PFSK-1 (cell line): ENCODE measurements at regions not wholly inside any gene's neighbourhood (a gene's known extent, or its start where the extent isn't known, plus 50 kb on each side); places are given as distances from the start of the nearest gene placed in this dataset.

Experiments
- FOXP2 ChIP-seq: optimal IDR thresholded peaks from 2 replicates; pipeline ENCODE3; 2011; ENCODE audit warnings: borderline replicate concordance, control low read depth, inconsistent platforms; ENCODE audit not compliant: insufficient read depth; ENCODE audit errors: extremely low read length, extremely low read depth
- POLR2AphosphoS5 ChIP-seq: IDR thresholded peaks from 2 replicates; pipeline ENCODE4 v1.6.1; 2012; ENCODE audit warnings: low read depth, mild to moderate bottlenecking, control low read depth, low read length, moderate library complexity
- SIN3A ChIP-seq: IDR thresholded peaks from 2 replicates; pipeline ENCODE4 v1.6.1; 2012; ENCODE audit warnings: mild to moderate bottlenecking, low read length, moderate library complexity, borderline replicate concordance; ENCODE audit not compliant: insufficient read depth
- TAF1 ChIP-seq: IDR thresholded peaks from 2 replicates; pipeline ENCODE4 v1.6.1; 2012; ENCODE audit warnings: low read length, control low read depth, borderline replicate concordance; ENCODE audit not compliant: insufficient read depth
- TF ChIP-seq, protein P1 (sequence below), 2 experiments: IDR thresholded peaks; 2 replicates each; pipeline versions ENCODE4 v1.6.1 to v1.8.0; 2011 to 2012; ENCODE audit warnings: low read depth in 2 of 2, low read length in 2 of 2, control low read depth in 1 of 2, inconsistent platforms in 1 of 2, mild to moderate bottlenecking in 1 of 2, moderate library complexity in 1 of 2; ENCODE audit not compliant: insufficient read depth in 1 of 2

- TF ChIP-seq, protein P1, sequence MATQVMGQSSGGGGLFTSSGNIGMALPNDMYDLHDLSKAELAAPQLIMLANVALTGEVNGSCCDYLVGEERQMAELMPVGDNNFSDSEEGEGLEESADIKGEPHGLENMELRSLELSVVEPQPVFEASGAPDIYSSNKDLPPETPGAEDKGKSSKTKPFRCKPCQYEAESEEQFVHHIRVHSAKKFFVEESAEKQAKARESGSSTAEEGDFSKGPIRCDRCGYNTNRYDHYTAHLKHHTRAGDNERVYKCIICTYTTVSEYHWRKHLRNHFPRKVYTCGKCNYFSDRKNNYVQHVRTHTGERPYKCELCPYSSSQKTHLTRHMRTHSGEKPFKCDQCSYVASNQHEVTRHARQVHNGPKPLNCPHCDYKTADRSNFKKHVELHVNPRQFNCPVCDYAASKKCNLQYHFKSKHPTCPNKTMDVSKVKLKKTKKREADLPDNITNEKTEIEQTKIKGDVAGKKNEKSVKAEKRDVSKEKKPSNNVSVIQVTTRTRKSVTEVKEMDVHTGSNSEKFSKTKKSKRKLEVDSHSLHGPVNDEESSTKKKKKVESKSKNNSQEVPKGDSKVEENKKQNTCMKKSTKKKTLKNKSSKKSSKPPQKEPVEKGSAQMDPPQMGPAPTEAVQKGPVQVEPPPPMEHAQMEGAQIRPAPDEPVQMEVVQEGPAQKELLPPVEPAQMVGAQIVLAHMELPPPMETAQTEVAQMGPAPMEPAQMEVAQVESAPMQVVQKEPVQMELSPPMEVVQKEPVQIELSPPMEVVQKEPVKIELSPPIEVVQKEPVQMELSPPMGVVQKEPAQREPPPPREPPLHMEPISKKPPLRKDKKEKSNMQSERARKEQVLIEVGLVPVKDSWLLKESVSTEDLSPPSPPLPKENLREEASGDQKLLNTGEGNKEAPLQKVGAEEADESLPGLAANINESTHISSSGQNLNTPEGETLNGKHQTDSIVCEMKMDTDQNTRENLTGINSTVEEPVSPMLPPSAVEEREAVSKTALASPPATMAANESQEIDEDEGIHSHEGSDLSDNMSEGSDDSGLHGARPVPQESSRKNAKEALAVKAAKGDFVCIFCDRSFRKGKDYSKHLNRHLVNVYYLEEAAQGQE (IDR thresholded peaks at IDR 0.05; ENCODE audit: insufficient read depth in 1 of 2, low read depth in 2 of 2, low read length in 2 of 2), result no peak
- no peak for TF ChIP-seq FOXP2
- no peak for TF ChIP-seq TAF1
- TF ChIP-seq POLR2AphosphoS5, result no peak
- no peak for TF ChIP-seq SIN3A
Observed at GRCh38 chr13:69616396-69616795, 491.2 kb upstream of the ATXN8OS start.

DNA sequence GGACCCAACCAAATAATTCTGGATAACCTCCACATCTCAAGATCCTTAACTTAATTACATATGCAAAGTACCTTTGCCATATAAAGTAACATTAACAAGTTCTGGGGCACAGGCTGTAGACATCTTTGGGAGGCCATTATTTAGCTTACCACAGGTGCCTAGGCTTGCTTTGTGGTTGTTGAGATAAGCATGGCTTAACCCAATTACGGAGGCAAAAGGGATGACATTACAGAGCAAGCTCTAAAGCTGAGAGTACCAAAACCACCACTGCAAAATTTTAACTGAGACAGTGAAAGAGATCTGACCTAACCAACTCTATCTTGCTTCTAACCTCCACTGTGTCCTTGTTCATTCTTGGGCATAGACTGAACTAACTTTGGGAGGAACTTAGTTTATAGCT, 502.9 kb upstream of the ATXN8OS start:
- TF ChIP-seq SIN3A (no peak), TAF1 (no peak), POLR2AphosphoS5 (no peak), FOXP2 (no peak)
- TF ChIP-seq, protein P1 (IDR thresholded peaks at IDR 0.05; ENCODE audit: insufficient read depth in 1 of 2, low read depth in 2 of 2, low read length in 2 of 2), result no peak

GRCh38 chr13:69603144-69603853, 504.3 kb upstream of the ATXN8OS start:
- no peak for TF ChIP-seq FOXP2

DNA sequence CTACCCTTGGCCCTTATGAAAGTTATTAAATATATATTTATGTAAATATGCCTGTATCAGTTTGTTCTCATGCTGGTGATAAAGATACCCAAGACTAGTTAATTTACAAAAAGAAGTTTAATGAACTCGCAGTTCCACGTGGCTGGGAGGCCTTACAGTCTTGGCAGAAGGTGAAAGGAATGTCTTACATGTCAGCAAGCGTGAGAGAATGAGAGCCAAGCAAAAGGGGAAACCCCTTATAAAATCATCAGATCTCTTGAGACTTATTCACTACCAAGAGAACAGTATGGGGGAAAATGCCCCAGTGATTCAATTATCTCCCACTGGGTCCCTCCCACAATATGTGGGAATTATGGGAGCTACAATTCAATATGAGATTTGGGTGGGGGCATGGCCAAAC, 506.0 kb upstream of the ATXN8OS start:
- no peak for TF ChIP-seq FOXP2
- no peak for TF ChIP-seq SIN3A
- TF ChIP-seq POLR2AphosphoS5, result no peak
- TF ChIP-seq, protein P1 (IDR thresholded peaks at IDR 0.05; ENCODE audit: insufficient read depth in 1 of 2, low read depth in 2 of 2, low read length in 2 of 2), result no peak
- no peak for TF ChIP-seq TAF1

- TF ChIP-seq FOXP2, result no peak
- TF ChIP-seq, protein P1 (IDR thresholded peaks at IDR 0.05; ENCODE audit: insufficient read depth in 1 of 2, low read depth in 2 of 2, low read length in 2 of 2), result no peak
- TF ChIP-seq SIN3A, result no peak
- TF ChIP-seq POLR2AphosphoS5, result no peak
Observed at GRCh38 chr13:69600811-69601210, 506.8 kb upstream of the ATXN8OS start.
